NCI-H345 treated with DMSO at 0.1 percent for 48 hours (cell line): ENCODE measurements at regions not wholly inside any gene's neighbourhood (a gene's known extent, or its start where the extent isn't known, plus 50 kb on each side); places are given as distances from the start of the nearest gene placed in this dataset.
"Not testable (repeated sequence)": the region's sequence is repeated elsewhere in the genome, so short reads cannot be mapped to it uniquely, and the experiment has no call there.

Source experiments
- DNase-seq: peaks from one replicate; lab custom pipeline; 2025; ENCODE audit not compliant: unreplicated experiment; lab: John Stamatoyannopoulos, UW

DNA sequence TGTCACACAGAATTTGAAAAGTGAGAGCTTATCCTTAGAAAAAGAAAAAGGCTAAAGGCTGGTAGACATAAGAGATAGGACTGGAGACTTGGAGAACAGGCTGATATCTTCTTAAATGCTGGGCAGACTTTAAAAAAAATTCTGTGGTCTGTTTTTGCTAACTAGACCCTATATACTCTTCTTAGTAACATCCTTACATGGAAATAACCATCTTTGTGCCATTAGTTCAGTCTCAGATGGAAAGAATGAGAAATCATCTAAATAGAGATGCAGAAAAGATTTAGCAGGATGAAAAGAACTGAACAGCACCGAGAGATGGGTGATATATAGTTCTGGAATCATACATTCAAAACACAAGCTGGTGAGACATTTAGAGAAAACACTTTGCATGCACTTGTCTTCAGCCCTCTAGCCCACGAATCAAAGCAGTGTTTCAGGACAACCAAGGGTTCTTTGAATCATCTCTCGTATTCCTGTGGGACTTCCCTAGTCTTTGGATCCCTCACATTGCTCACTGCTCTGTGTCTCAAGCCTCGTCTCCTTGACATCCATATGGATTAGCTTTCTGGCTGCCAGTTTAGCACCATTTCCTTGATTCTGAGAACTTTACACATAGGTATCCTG lies 93.0 kb upstream of the LYSMD4 start:
- DNase-seq: no peak

DNA sequence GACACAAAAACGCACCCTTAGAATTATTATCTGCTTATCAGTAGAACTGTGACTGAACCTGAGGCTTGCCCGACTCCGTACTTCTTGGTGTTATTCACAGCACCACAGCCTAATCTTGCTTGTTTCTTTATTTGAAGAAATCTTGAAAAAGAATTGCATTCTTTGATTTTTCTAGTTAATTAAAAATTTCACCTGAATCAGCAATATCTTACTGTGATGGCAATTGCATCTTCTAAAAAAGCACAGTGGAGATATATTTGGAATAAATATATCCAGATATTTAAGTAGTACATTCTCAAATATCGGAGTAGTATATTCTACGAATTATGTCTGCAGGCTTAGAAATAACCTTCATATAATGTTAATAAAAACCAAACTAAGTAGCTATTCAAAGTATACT lies 90.1 kb upstream of the LYSMD4 start:
- no peak for DNase-seq

DNA sequence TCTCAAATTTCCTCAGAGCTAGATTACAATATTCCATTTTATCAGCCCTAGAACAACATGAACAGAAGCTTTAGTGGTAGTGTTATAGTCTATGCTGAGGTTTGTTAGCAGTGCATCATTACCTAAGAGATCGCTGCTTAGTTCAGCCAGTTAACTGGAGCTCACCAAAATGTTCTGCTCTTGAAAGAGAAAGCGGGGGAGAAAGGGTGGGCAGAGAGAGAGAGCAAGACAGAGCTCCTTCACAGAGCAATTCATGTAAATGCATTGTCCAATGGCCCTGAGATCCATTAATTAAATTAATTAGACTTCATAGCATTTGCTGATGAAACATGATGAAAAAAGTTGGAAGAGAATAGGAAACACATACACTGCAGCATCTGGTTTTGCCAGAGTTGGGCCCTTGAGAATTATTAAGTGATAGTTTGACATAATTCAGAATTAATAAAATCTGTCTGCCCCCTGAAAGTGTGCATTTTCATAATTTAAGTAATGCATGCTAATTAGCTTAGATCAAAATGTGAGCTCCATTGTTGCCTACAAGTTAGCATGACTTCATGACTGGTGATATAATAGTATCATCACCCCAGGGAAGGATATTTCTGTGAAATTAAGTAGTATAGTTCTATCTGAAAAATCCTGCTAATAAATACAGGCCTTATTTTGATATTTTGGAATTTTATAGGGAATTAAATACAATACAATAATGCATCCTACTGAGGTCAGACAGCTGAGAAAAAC lies 86.9 kb upstream of the LYSMD4 start:
- DNase-seq: no peak

DNA sequence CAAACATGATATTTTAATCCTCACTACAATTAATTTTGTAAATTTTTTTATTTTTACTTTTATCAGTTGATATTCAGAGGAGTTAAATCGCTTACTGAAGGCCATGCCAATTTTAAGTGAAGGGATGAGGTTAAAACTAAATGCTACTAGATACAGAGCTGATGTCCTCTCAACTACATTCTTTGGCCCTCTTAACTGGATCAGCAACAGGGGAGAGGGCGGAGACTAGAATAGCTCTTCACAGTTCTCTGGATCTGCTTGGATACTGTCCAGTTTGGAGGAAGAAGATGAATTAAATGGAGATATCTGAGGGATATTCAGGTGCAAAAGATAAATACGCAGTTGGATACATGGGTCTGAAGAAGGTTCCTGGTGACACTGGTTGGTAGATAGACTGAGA lies 85.6 kb upstream of the LYSMD4 start:
- DNase-seq: no peak

DNA sequence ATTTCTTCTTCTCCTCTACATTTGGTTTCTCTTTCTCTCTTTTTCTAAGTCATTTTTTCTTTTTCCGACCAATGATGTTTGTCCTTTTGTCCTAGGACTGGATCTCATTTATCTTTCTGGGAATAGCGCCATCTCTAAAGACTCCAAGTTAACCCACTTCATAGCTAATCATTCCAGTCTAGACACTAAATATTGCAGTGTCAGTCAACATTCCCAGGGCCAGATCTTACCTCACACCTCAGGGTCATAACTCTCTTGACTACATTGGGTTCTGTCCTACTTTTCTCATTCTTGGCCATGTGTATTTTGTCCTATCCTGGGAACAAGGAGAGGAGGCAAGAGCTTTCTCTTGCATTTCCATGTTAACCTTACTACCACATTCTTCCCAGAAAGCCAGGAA lies 83.6 kb upstream of the LYSMD4 start:
- not testable (repeated sequence) for DNase-seq

DNA sequence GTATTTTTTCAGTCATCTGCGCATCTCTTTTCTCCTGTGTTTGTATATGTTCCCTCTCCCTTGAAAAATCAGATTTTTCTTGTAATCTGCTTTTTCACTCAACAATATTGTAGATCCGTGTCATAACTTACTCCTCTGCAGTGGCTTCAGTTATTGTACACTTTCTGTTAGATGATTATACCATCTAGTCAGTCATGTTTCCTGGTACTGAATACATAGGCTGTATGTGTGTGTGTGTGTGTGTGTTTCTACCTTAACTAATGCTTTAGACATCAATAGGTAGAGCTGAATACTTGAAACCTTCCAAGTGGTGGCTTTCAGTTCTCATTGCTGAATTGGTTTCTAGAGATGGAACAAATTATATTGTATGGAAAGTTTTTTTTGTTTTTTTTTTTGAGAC lies 77.4 kb upstream of the LYSMD4 start:
- DNase-seq: not testable (repeated sequence)

DNA sequence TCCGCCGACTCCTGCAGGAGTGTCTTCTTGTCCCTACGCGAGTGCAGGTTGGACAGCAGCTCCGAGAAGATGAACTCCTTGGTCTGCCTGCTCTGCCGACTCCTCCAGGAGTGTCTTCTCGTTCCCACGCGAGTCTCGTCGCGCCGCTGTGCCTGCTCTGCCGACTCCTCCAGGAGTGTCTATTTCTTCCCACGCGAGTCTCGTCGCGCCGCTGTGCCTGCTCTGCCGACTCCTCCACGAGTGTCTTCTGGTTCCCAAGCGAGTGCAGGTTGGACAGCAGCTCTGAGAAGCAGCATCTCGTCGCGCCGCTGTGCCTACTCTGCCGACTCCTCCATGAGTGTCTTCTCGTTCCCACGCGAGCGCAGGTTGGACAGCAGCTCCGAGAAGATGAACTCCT lies 66.6 kb upstream of the LYSMD4 start:
- DNase-seq: not testable (repeated sequence)

DNA sequence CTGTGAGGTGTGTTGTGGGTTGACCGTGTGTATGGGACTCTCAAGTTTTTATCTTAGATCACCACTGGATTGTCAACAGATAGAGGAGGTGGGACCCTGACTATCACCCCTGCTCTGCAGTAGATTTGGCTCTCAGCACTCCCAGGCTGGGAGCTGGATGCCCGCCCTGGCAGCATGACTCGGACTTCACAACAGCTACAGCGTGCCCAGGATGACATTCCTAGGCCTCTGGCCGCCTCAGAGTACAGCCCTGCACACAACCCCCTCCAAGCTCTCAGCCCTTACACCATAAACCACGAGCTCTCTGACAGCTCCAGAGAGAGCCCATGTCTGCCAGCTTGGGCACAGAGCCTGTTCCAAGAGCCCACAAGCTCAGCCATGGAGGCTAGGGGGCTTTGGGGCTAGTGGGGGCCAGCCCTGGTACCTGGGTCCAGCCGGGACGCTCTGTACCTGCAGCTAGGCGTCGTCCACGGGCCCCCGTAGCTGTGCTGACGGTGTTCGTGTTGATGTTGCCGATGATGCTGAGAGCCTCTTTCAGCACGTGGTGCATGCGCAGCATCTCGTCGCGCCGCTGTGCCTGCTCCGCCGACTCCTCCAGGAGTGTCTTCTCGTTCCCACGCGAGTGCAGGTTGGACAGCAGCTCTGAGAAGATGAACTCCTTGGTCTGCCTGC lies 66.1 kb upstream of the LYSMD4 start:
- DNase-seq: not testable (repeated sequence)

DNA sequence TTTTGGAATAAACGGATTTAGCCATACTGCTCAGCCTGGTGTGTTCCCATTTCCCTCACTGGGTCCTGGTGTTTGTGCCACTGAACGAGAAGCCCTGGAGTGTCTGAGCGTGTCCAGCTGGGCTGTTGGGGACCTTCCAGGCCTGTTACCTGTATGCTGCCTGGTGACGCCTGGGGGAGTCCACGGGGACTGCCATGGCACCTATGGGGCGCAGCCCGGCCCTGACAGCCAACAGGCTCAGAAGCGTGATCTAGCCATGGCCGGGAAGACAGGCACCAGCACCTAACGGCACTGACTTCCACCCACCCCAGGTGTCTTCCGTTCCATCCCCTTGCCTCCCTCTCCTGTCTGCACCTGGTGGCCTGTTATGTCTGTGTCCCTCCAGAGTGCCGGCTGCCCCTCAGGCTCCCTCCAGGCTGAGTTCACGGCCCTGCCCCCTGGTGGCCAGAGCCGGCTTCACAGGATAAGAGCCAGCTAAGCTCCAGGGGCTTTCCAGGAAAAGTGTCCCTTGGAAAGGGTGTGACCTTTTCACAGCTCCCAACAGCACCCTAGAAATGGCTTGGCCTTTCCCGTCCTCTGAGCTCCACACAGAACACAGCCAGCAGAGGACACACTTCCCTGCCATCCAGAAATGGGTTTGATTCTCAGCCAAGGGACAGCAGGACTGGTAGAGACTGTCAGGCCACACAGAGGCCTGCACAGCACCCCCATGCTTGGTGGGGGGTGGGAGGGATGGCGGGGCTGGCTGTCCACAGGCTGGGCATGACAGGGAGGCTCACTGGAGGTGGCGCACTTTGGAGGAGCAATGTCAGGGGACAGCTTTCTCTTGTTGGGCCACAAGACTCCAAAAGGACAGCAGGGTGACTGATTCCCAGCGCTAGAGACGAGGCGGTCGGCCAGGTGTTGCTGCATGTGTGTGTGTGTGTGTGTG lies 64.0 kb upstream of the LYSMD4 start:
- DNase-seq: not testable (repeated sequence)

DNA sequence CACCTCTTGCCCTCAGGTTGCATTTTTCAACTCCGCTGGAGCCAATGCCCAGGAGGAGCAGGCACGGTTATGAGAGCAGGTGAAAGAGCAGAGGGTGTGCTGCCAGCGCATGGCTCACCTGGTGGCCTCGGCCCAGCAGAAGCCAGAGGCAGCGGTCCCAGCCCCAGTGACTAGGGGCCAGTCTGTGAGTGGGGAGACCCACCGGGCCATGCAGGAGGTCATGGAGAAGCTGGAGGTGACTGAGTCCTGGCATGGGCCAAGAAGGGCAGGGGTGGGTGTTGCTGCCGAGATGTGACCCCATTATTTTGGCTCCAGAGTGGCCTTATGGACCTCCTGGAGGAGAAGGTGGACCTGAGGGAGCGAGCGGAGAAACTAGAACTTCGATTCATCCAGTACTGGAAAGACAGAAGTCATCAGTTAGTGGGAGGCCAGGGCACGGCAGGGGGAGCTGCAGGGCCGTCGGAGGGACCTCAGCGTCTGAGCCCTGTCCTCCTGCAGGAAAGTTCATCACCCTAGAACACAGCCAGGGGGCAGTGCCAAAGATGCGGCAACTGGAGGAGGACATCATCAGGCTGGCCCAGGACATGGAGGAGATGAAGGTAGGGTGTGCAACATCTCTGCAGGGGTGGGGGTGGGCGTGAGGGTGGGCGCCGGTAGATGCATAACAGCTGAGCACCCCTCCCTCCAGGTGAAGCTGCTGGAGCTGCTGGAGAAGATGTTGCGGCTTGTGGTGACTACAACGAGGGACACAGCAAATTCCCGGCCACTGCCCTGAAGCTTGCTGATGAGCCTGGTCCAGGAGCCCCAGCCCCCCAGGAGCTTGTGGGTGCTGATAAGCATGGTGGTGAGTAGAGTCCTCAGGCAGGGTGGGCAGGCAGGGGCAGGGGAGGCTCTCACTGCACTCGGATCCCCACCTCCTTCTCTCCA lies 58.9 kb upstream of the LYSMD4 start:
- not testable (repeated sequence) for DNase-seq

DNA sequence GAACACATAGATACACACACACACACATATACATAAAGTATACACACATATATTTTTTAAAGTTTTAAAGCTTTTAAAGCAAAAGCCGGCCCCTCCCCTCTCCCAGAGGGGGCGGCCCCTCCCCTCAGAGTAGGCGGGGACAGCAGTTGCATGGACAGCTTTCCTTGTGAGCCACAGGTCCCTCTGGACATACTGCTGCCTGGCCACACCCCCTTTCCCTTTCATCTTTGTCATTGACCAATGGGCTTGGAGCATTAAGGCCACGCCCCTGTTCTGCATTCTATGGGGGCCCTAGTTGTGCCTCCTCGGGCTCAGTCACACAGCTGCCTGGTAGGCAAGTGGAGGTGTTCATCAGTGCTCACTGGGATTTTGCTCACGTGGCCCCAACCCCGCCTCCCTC lies 57.5 kb upstream of the LYSMD4 start:
- DNase-seq: not testable (repeated sequence)

DNA sequence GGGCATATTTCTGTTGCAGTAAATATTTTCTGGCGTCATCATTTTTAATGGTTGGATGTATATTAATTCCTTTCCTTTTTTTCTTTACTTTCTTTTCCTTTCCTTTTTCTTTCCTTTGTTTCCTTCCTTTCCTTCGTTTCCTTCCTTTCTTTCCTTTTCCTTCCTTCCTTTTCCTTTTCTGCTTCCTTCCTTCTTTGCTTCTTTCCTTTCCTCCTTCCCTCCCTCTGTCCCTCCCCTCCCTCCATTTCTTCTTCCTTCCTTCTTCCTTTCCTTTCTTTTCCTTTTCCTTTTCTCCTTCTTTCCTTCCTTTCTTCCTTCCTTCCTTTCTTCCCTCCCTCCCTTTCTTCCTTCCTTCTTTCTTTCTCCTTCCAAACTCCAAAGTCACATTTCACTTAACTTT lies 54.9 kb upstream of the LYSMD4 start:
- DNase-seq: no peak

DNA sequence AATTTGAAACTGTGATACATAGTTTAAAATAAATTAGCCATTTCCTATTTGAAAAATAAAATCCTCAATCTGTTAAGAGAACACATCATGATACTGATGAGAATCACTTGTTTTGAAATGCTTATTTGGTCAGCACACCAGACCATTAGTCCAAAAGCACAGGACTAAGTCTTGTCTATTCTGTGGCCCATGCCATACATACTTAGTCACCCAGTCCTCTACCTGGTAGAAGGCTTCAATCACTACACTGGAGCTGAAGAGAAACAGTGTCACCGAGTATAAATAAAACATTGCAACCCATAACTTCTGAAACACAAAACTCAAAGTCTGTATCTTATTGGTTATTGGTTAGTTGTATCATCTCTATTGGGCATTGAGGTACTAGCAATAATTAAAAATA lies 51.6 kb upstream of the LYSMD4 start:
- not testable (repeated sequence) for DNase-seq

DNA sequence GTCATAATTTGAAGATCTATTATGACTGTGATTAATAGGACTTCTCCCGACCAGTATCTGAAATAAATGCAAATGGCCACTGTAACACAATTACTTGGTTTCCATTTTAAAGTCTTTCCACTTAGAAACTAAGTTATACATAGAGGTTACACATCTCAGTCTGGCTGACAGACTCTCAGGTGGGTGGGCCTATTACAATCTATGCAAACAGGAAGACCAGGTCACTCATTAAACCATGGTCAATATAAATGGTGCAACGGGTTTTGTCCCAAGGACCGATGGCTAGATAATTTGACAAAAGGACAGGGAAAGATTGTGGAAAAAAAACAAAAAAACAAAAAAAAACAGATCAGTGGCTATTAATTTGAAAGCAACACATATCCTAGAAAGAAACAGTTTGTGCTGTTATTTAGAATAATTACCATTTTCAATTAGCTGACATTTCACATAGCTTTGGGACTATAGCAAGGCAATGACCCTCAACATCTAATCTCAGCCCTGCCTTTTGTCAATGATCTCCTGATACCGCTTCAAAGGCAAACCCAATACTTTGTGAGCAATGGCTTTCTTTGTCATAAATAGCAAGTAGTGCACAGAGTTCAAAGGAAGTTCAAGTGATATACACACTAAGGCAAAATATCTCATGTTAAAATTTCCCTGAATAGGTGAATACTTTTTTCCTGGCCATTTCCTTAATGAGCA lies 50.8 kb upstream of the LYSMD4 start:
- not testable (repeated sequence) for DNase-seq
